GM18505 (cell line): ENCODE measurements at regions not wholly inside any gene's neighbourhood (a gene's known extent, or its start where the extent isn't known, plus 50 kb on each side); places are given as distances from the start of the nearest gene placed in this dataset.
A peak's percentile ranks its signal among the peaks of the same experiment; 100 is the strongest.
"Not testable (repeated sequence)": the region's sequence is repeated elsewhere in the genome, so short reads cannot be mapped to it uniquely, and the experiment has no call there.

Experiments used
- ATAC-seq: cut with Tn5 transposase; IDR thresholded peaks from one replicate; pipeline ENCODE4 v1.9.1; 2021; ENCODE audit not compliant: unreplicated experiment
- POLR2A ChIP-seq: IDR thresholded peaks from 4 replicates; pipeline ENCODE4 v1.6.1; 2011; ENCODE audit warnings: borderline replicate concordance; ENCODE audit not compliant: insufficient read depth, insufficient read length; ENCODE audit errors: extremely low read depth

GRCh38 chr17:72465191-72466024 lies 344.6 kb downstream of the SOX9 start:
- no peak for TF ChIP-seq POLR2A
- peak; percentile 36 for ATAC-seq

GRCh38 chr17:72466199-72466598 lies 345.4 kb downstream of the SOX9 start:
- ATAC-seq, result peak; percentile 64
- TF ChIP-seq POLR2A, result no peak

- ATAC-seq, result peak; percentile 7
- no peak for TF ChIP-seq POLR2A
These were observed 345.8 kb downstream of the SOX9 start for GRCh38 chr17:72466606-72467005.

GRCh38 chr17:72467841-72468653 lies 347.2 kb downstream of the SOX9 start:
- no peak for ATAC-seq

GRCh38 chr17:72468841-72469240 lies 348.0 kb downstream of the SOX9 start:
- ATAC-seq, result no peak
- TF ChIP-seq POLR2A, result no peak

More at GRCh38 chr17:72467841-72468653, 347.2 kb downstream of the SOX9 start:
- no peak for TF ChIP-seq POLR2A

- ATAC-seq, result no peak
- TF ChIP-seq POLR2A, result no peak
These were observed 349.4 kb downstream of the SOX9 start for GRCh38 chr17:72470121-72470705.

GRCh38 chr17:72470734-72471133 lies 349.9 kb downstream of the SOX9 start:
- TF ChIP-seq POLR2A, result no peak
- no peak for ATAC-seq

GRCh38 chr17:72471296-72471695 lies 350.5 kb downstream of the SOX9 start:
- no peak for TF ChIP-seq POLR2A
- no peak for ATAC-seq

GRCh38 chr17:72472106-72472505 lies 351.3 kb downstream of the SOX9 start:
- TF ChIP-seq POLR2A, result no peak
- ATAC-seq, result no peak

GRCh38 chr17:72472853-72473390 lies 352.1 kb downstream of the SOX9 start:
- ATAC-seq, result not testable (repeated sequence)

- no peak for ATAC-seq
- TF ChIP-seq POLR2A, result no peak
These were observed 353.4 kb downstream of the SOX9 start for GRCh38 chr17:72474243-72474642.

GRCh38 chr17:72474719-72475477 lies 354.1 kb downstream of the SOX9 start:
- TF ChIP-seq POLR2A, result no peak
- ATAC-seq, result no peak

GRCh38 chr17:72476134-72476533 lies 355.3 kb downstream of the SOX9 start:
- TF ChIP-seq POLR2A, result no peak
- no peak for ATAC-seq

GRCh38 chr17:72476575-72476986 lies 355.8 kb downstream of the SOX9 start:
- TF ChIP-seq POLR2A, result no peak
- ATAC-seq, result no peak
